ENCODE measurements at regions not wholly inside any gene's neighbourhood (a gene's known extent, or its start where the extent isn't known, plus 50 kb on each side); places are given as distances from the start of the nearest gene placed in this dataset.

DNA sequence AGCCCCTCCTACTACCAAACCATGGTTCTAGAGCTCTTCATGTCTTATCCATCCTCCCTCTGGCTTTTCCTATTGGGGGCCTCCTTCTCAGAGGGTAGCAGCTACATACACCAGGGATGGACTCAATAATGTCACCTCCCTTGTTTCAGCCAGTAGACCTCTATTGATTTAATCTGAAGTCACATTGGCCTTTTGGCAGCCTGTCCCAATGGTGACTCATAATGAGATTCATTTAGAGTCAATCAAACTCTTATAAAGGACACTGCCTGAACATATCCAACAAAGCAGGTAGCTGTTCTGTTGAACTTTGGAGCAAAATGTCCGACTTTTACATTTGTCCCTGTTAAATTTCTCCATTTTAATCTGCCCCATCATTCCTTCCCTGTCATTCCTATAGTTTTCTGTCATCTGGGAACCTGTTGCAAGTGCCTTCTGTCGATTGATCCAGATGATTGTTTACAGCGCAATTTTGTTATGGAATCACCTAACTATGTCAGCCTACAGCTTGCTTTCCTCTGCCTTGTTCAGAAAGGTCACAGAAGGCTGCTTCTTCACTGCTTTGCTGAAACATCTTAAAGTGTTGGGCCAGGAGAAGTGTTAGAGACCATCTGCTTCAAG is 105.9 kb downstream of the ETS2 start:
- TF ChIP-seq EZH2 (IDR thresholded peaks at IDR 0.05; ENCODE audit: low read depth) (no peak), CTCF (conservative IDR thresholded peaks at IDR 0.05) (no peak)

Measured in PC-9 (cell line).